Activated naive CD8-positive, alpha-beta T cell treated with anti-CD3 and anti-CD28 coated beads for 36 hours (primary cell): ENCODE measurements at regions not wholly inside any gene's neighbourhood (a gene's known extent, or its start where the extent isn't known, plus 50 kb on each side); places are given as distances from the start of the nearest gene placed in this dataset.

ENCODE experiments used
- DNase-seq: peaks from one replicate; pipeline ENCODE4 v3.0.0; 2021
- H3K27ac Mint-ChIP-seq: one replicate; pipeline ENCODE4 v1.8.0; 2022; ENCODE audit warnings: mild to moderate bottlenecking, moderate library complexity, mixed read lengths
- H3K27me3 Mint-ChIP-seq: one replicate; pipeline ENCODE4 v1.8.0; 2022; ENCODE audit warnings: mild to moderate bottlenecking, mixed read lengths
- H3K36me3 Mint-ChIP-seq: one replicate; pipeline ENCODE4 v1.8.0; 2021; ENCODE audit warnings: mild to moderate bottlenecking, mixed read lengths
- H3K4me1 Mint-ChIP-seq: one replicate; pipeline ENCODE4 v1.8.0; 2021; ENCODE audit warnings: mixed read lengths
- H3K4me3 Mint-ChIP-seq: one replicate; pipeline ENCODE4 v1.8.0; 2022; ENCODE audit warnings: mild to moderate bottlenecking, moderate library complexity, mixed read lengths
- H3K9me3 Mint-ChIP-seq: one replicate; pipeline ENCODE4 v1.8.0; 2022; ENCODE audit warnings: mixed read lengths

- no peak overlapping the region for H3K27ac Mint-ChIP-seq
- H3K9me3 Mint-ChIP-seq, result peaks cover 1% of the 10 kb centered on the region
- H3K4me3 Mint-ChIP-seq, result no peak overlapping the region
- H3K27me3 Mint-ChIP-seq, result no peaks in the 10 kb centered on the region
- peaks cover 2% of the 10 kb centered on the region for H3K36me3 Mint-ChIP-seq
- DNase-seq, result no peak
- no peaks in the 10 kb centered on the region for H3K4me1 Mint-ChIP-seq
Observed at GRCh38 chr18:40529478-40529877, 1425.6 kb upstream of the PIK3C3 start.

DNA sequence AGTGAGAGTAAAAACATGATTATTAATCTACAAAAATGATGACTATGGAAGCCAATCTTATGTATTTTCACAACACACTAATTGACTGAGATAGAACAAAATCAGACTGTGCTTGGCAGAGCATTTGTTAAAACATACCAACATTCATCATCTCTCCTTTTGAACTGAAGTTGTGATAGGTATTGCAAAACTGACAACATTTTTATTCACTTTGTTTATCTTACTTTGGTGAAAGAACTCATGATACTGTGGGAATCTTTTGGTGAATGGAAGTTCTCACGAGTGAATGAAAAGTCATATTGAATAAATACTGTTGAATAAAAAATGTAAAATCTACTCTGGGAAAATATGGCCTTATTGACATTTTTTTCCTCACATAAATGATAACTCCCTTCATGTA, 1430.2 kb upstream of the PIK3C3 start:
- Mint-ChIP-seq H3K9me3 (no peaks in the 10 kb centered on the region), H3K27ac (no peak overlapping the region), H3K36me3 (no peaks in the 10 kb centered on the region), H3K27me3 (no peaks in the 10 kb centered on the region), H3K4me1 (no peaks in the 10 kb centered on the region), H3K4me3 (no peak overlapping the region)
- DNase-seq, result no peak

- Mint-ChIP-seq H3K9me3 (no peaks in the 10 kb centered on the region), H3K4me1 (no peaks in the 10 kb centered on the region)
Observed at GRCh38 chr18:40523287-40523686, 1431.7 kb upstream of the PIK3C3 start.

GRCh38 chr18:40501026-40501425, 1454.0 kb upstream of the PIK3C3 start:
- H3K4me1 Mint-ChIP-seq, result no peaks in the 10 kb centered on the region
- H3K27ac Mint-ChIP-seq, result no peak overlapping the region
- H3K9me3 Mint-ChIP-seq, result peaks cover 4% of the 10 kb centered on the region
- no peak overlapping the region for H3K4me3 Mint-ChIP-seq
- DNase-seq, result no peak
- no peaks in the 10 kb centered on the region for H3K27me3 Mint-ChIP-seq
- no peaks in the 10 kb centered on the region for H3K36me3 Mint-ChIP-seq

More at GRCh38 chr18:40523287-40523686, 1431.7 kb upstream of the PIK3C3 start:
- Mint-ChIP-seq H3K4me3 (no peak overlapping the region), H3K36me3 (no peaks in the 10 kb centered on the region), H3K27ac (no peak overlapping the region), H3K27me3 (no peaks in the 10 kb centered on the region)
- DNase-seq, result no peak

DNA sequence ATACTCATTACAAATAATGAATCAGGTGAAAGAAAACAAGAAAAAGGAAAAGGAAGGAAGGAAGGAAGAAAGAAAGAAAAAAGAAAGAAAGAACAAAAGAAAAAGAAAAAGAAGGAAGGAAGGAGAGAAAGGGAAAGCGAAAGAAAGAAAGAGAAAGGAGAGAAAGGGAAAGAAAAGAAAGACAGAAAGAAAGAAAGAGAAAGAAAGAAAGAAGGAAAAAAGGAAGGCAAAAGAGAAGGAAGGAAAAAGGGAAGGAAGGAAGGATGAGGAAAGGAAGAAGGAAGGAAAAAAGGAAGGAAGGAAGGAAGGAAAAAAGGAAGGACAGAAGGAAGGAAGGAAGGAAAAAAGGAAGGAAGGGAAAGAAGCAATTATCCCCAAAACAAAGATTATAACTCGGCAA, 1460.4 kb upstream of the PIK3C3 start:
- DNase-seq, result no peak
- H3K27ac Mint-ChIP-seq, result no peak overlapping the region
- no peaks in the 10 kb centered on the region for H3K4me1 Mint-ChIP-seq
- H3K9me3 Mint-ChIP-seq, result no peaks in the 10 kb centered on the region
- H3K4me3 Mint-ChIP-seq, result no peak overlapping the region
- no peaks in the 10 kb centered on the region for H3K36me3 Mint-ChIP-seq
- no peaks in the 10 kb centered on the region for H3K27me3 Mint-ChIP-seq

GRCh38 chr18:40493316-40493715, 1461.7 kb upstream of the PIK3C3 start:
- Mint-ChIP-seq H3K27ac (no peak overlapping the region), H3K36me3 (no peaks in the 10 kb centered on the region), H3K27me3 (no peaks in the 10 kb centered on the region), H3K9me3 (peaks cover 2% of the 10 kb centered on the region), H3K4me3 (no peak overlapping the region), H3K4me1 (no peaks in the 10 kb centered on the region)
- DNase-seq, result no peak

GRCh38 chr18:40489301-40489700, 1465.7 kb upstream of the PIK3C3 start:
- Mint-ChIP-seq H3K9me3 (peaks cover 3% of the 10 kb centered on the region), H3K4me1 (no peaks in the 10 kb centered on the region), H3K36me3 (no peaks in the 10 kb centered on the region), H3K27me3 (no peaks in the 10 kb centered on the region), H3K27ac (no peak overlapping the region), H3K4me3 (no peak overlapping the region)
- DNase-seq, result no peak

DNA sequence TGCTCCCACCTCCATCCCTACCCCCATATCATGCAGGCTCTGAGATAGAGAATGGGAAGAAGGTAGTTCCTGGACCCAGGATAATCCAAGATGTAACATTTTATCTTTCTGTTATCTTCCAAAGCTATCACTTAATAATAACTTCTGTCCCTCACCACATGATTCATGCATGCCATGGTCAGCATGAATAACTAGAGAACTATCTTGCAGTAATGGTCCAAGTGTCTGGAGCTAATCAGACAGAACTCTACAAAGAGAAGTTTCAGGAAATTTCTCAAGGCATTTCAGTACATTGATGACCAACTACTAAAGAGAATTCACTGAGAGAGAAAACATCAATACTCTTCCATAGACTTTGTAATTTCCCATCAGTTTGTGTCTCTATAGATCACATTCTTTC, 1469.7 kb upstream of the PIK3C3 start:
- peaks cover 4% of the 10 kb centered on the region for H3K9me3 Mint-ChIP-seq

DNA sequence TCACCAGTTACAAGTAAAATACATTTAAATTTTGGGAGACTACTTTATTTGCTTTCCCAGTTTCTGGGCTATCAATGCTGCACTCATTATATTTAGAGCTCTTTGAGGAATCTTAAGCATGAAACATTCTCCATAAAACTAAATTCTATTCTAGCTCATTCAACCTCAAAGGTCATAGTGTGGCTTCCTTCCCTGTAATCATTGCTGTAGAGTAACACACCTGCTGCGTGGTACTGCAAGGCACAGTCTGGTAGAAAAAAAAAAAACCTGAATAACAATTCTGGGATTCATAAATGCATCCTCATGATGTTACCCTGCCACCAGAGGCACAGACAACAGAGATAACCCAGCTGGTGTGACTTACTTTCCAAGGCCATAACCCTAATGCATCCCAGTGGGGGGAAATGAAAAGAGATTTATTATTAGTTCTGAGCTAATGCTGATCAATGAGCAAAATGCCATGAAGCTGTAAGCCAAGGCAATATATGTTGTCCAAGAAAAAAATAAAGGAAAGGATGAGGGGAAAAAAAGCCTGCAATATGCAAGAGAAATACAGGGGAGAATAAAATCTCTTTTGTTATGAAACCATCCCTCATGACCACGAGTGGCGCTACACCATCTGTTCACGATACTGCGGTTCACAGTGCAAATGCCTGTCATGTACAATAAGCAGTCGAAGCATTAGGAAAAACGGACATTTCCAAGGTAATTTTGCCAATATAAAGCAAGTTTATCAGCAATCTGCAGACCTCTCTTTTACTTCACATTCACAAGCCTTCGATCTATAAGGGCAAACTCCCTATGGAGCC, 1481.6 kb upstream of the PIK3C3 start:
- Mint-ChIP-seq H3K4me1 (no peaks in the 10 kb centered on the region), H3K4me3 (no peak overlapping the region), H3K9me3 (no peaks in the 10 kb centered on the region), H3K36me3 (no peaks in the 10 kb centered on the region), H3K27ac (no peak overlapping the region), H3K27me3 (no peaks in the 10 kb centered on the region)
- no peak for DNase-seq

More for the DNA sequence above, 1469.7 kb upstream of the PIK3C3 start:
- no peak overlapping the region for H3K4me3 Mint-ChIP-seq
- H3K27me3 Mint-ChIP-seq, result no peaks in the 10 kb centered on the region
- no peaks in the 10 kb centered on the region for H3K36me3 Mint-ChIP-seq
- H3K27ac Mint-ChIP-seq, result no peak overlapping the region
- DNase-seq, result no peak
- H3K4me1 Mint-ChIP-seq, result no peaks in the 10 kb centered on the region

DNA sequence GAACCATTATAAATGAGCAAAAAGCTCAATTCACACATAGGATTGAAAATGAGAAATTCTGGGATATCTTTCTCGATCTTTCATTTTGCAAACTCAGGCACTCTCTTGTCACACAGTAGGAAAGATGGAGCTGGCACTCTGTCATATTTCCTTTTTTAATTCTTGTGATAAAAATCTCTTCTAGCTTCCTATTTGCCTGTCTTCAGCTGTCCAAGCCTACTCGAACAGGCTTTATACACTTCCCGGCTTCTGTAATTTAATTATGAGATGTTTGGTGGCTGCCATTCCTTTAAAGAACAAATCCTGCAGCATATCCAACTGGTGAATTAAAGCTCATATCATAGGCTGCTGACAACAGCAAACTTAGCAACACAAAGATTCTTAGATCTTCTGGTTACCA, 1484.3 kb upstream of the PIK3C3 start:
- Mint-ChIP-seq H3K4me1 (no peaks in the 10 kb centered on the region), H3K27me3 (no peaks in the 10 kb centered on the region), H3K27ac (no peak overlapping the region), H3K9me3 (no peaks in the 10 kb centered on the region), H3K36me3 (no peaks in the 10 kb centered on the region), H3K4me3 (no peak overlapping the region)
- DNase-seq, result no peak

DNA sequence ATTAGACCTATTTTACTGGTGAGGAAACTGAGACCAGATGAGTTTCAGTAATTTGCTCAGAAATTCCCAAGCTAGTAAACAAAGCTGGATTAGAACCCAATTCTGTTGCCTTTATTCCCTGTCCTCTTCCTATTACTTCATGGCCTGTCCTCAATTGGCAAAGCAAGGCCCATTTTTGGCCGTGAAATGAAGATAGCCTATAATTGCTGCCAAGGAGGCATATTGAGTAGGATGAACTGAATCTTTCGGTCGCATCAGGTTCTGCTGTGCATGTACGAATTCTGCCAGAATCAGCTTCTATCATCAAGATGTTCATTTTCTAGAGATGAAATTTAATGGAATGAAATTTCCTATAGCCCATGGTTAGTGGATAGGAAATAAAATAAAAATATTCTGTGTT, 1485.2 kb upstream of the PIK3C3 start:
- H3K27ac Mint-ChIP-seq, result no peak overlapping the region
- peaks cover 2% of the 10 kb centered on the region for H3K9me3 Mint-ChIP-seq
- H3K27me3 Mint-ChIP-seq, result no peaks in the 10 kb centered on the region
- DNase-seq, result no peak
- H3K36me3 Mint-ChIP-seq, result no peaks in the 10 kb centered on the region
- H3K4me3 Mint-ChIP-seq, result no peak overlapping the region
- no peaks in the 10 kb centered on the region for H3K4me1 Mint-ChIP-seq

DNA sequence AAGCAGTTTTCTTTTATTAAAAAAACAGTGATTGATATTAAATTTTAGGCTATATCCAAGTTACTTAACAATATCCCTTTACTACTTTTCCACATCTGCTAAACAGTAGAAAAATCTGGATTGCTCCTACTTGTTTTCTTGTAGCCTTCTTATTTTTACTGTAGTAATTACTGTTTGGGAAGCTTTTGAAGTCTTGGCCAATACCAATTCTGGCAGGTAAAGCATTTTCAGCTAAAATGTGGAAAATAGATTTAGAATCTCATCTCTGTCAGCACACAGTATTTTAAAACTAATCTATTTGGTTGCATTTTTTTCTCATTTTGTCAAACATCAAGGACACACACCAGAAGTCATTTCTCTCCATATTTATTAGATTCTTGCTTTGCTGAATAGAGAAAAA, 1485.7 kb upstream of the PIK3C3 start:
- no peaks in the 10 kb centered on the region for H3K4me1 Mint-ChIP-seq
- no peak overlapping the region for H3K4me3 Mint-ChIP-seq
- H3K27ac Mint-ChIP-seq, result no peak overlapping the region
- no peaks in the 10 kb centered on the region for H3K27me3 Mint-ChIP-seq
- no peak for DNase-seq
- H3K36me3 Mint-ChIP-seq, result no peaks in the 10 kb centered on the region
- peaks cover 2% of the 10 kb centered on the region for H3K9me3 Mint-ChIP-seq

- Mint-ChIP-seq H3K27ac (no peak overlapping the region), H3K27me3 (no peaks in the 10 kb centered on the region), H3K4me3 (no peak overlapping the region), H3K4me1 (no peaks in the 10 kb centered on the region), H3K9me3 (peaks cover 7% of the 10 kb centered on the region), H3K36me3 (no peaks in the 10 kb centered on the region)
- no peak for DNase-seq
Observed at GRCh38 chr18:40464032-40464431, 1491.0 kb upstream of the PIK3C3 start.

DNA sequence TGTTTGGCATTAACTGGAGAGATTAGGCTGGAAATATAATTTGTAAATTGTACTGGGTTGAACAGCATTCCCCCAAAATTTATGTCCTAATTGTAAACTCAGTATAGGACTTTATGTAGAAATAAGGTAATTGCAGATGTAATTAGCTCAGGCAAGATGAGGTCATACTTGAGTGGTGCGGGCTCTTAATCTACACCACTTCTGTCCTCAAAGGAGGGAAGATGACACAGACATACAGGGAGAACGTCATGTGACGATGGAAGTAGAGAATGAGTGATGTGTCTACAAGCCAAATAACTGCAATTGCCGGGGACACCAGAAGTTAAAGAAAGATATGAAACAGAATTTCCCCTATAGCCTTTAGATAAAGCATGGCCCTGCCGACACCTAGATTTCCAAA, 1501.1 kb upstream of the PIK3C3 start:
- H3K27me3 Mint-ChIP-seq, result no peaks in the 10 kb centered on the region
- H3K9me3 Mint-ChIP-seq, result peaks cover 11% of the 10 kb centered on the region
- H3K4me1 Mint-ChIP-seq, result no peaks in the 10 kb centered on the region
- H3K36me3 Mint-ChIP-seq, result no peaks in the 10 kb centered on the region
- no peak overlapping the region for H3K4me3 Mint-ChIP-seq
- no peak overlapping the region for H3K27ac Mint-ChIP-seq
- no peak for DNase-seq

DNA sequence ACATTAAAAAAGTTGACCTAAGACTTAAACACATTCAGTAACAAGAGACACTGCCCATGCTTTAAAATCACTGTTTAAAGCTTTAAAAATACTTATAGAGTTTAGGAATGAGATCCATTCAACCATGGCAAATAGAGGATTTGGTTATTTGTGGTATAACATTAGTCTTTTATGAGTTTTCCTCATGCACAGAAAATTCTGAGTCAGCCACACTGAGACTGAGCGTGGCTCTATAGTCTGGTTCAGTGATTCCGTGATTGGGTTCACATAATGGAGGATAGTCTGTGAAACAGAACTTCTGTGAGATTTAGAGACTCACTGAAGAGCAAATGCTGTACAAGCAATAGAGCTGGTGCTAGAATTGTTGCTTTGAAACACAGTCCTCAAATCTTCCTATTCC, 1502.4 kb upstream of the PIK3C3 start:
- no peak for DNase-seq

DNA sequence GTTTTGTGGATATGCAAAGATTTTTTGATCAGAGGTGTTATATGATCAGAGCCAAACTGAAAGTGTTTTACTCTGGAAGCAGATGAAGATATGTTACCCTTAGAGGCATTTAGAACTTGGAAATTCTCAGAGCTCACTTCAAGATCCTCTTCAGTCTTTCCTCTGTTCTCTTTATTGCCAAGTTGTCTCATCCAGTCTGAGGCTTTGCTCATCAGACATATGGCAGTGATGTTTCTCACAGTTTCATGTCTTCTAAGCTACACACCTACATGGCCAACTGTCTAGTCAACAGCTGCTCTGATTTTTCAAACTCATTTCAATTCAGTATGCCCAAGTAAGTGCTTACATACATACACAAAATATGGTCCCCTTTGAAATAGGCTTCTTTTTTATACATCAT, 1504.3 kb upstream of the PIK3C3 start:
- Mint-ChIP-seq H3K27me3 (no peaks in the 10 kb centered on the region), H3K36me3 (no peaks in the 10 kb centered on the region), H3K27ac (no peak overlapping the region), H3K4me3 (no peak overlapping the region), H3K4me1 (no peaks in the 10 kb centered on the region), H3K9me3 (peaks cover 7% of the 10 kb centered on the region)
- DNase-seq, result no peak

More for the DNA sequence above, 1502.4 kb upstream of the PIK3C3 start:
- Mint-ChIP-seq H3K27me3 (no peaks in the 10 kb centered on the region), H3K36me3 (no peaks in the 10 kb centered on the region), H3K27ac (no peak overlapping the region), H3K4me3 (no peak overlapping the region), H3K9me3 (peaks cover 9% of the 10 kb centered on the region), H3K4me1 (no peaks in the 10 kb centered on the region)
